ENCODE measurements at regions not wholly inside any gene's neighbourhood (a gene's known extent, or its start where the extent isn't known, plus 50 kb on each side); places are given as distances from the start of the nearest gene placed in this dataset.

- TF ChIP-seq, protein P1, sequence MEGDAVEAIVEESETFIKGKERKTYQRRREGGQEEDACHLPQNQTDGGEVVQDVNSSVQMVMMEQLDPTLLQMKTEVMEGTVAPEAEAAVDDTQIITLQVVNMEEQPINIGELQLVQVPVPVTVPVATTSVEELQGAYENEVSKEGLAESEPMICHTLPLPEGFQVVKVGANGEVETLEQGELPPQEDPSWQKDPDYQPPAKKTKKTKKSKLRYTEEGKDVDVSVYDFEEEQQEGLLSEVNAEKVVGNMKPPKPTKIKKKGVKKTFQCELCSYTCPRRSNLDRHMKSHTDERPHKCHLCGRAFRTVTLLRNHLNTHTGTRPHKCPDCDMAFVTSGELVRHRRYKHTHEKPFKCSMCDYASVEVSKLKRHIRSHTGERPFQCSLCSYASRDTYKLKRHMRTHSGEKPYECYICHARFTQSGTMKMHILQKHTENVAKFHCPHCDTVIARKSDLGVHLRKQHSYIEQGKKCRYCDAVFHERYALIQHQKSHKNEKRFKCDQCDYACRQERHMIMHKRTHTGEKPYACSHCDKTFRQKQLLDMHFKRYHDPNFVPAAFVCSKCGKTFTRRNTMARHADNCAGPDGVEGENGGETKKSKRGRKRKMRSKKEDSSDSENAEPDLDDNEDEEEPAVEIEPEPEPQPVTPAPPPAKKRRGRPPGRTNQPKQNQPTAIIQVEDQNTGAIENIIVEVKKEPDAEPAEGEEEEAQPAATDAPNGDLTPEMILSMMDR (IDR thresholded peaks at IDR 0.05) = no peak
- TF ChIP-seq POLR2A (IDR thresholded peaks at IDR 0.05; ENCODE audit: low read depth) (no peak), POLR2AphosphoS5 (IDR thresholded peaks at IDR 0.05) (no peak), EP300 (IDR thresholded peaks at IDR 0.05) (no peak)
These were observed 317.2 kb downstream of the RWDD3 start for GRCh38 chr1:95551201-95551600.
